ENCODE measurements at regions not wholly inside any gene's neighbourhood (a gene's known extent, or its start where the extent isn't known, plus 50 kb on each side); places are given as distances from the start of the nearest gene placed in this dataset. TPM values are rescaled to one million over a fixed set of nuclear protein-coding genes. Genes with fewer than 3 reads are reported as not detected.

GRCh38 chr13:67292886-67293285 lies 62.8 kb upstream of the PCDH9 start:
- no peak for DNase-seq (ENCODE audit: low spot score)

- no peak for DNase-seq (ENCODE audit: low spot score)
Observed at GRCh38 chr13:67285611-67286010, 55.5 kb upstream of the PCDH9 start.

GRCh38 chr13:67283637-67284036 lies 53.5 kb upstream of the PCDH9 start:
- DNase-seq (ENCODE audit: low spot score), result peak; percentile 52

GRCh38 chr13:67281466-67281865 lies 51.3 kb upstream of the PCDH9 start:
- DNase-seq (ENCODE audit: low spot score), result no peak

Small RNA genes lying in the stretch of these regions (small RNA-seq; reads per million reads assigned to genes)
- gene RN7SL761P (not detected), gene RPL37P21 (not detected), gene RPS3AP52 (not detected), gene SNRPFP3 (not detected)

All from HT-29 (cell line).